ENCODE measurements at regions not wholly inside any gene's neighbourhood (a gene's known extent, or its start where the extent isn't known, plus 50 kb on each side); places are given as distances from the start of the nearest gene placed in this dataset.

DNA sequence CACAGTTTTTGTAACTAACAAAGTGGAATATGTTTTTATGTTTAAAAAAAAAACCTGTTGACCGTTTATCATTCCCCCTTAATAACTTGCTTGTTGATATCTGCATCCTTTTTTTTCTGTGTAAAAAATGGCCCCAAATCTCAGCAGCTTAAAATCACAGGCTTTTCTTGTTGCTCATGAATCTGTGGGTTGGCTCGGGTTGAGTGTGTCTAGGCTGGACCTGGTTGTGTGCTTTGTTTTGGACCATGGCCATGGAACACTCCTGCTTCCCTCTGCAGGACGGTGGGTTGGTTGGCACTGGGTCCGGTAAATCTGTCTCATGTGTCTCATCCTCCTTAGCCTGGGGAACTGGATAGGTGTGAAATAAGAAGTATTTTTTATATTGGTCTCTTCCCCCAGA lies 139.0 kb upstream of the LINC00305 start:
- TF ChIP-seq, protein P1, sequence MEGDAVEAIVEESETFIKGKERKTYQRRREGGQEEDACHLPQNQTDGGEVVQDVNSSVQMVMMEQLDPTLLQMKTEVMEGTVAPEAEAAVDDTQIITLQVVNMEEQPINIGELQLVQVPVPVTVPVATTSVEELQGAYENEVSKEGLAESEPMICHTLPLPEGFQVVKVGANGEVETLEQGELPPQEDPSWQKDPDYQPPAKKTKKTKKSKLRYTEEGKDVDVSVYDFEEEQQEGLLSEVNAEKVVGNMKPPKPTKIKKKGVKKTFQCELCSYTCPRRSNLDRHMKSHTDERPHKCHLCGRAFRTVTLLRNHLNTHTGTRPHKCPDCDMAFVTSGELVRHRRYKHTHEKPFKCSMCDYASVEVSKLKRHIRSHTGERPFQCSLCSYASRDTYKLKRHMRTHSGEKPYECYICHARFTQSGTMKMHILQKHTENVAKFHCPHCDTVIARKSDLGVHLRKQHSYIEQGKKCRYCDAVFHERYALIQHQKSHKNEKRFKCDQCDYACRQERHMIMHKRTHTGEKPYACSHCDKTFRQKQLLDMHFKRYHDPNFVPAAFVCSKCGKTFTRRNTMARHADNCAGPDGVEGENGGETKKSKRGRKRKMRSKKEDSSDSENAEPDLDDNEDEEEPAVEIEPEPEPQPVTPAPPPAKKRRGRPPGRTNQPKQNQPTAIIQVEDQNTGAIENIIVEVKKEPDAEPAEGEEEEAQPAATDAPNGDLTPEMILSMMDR (IDR thresholded peaks at IDR 0.05): no peak
- TF ChIP-seq POLR2A (IDR thresholded peaks at IDR 0.05): no peak

Measured in adrenal gland (tissue), 5 donors.